ENCODE measurements at regions not wholly inside any gene's neighbourhood (a gene's known extent, or its start where the extent isn't known, plus 50 kb on each side); places are given as distances from the start of the nearest gene placed in this dataset.

DNA sequence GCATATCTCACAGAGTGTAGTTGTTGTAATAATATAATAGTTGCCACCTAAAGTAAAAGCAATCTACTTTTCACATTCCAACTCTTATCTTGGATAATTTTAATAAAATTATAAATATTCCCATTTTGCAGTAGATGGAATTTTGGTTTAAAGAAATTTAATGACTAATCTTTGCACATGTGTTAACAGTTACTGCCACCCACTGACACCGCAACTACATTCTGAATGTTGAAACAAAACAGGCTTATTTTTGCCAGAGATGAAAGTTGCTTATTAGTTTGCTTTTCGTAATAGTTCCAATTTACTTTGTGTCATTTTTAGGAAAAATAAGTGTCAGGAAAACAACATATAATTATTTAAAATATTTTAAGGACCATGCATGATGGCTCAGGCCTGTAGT lies 557.5 kb upstream of the PCDH15 start:
- Histone ChIP-seq H3K4me3 (ENCODE audit: low read depth in 1 of 2, low read length in 2 of 2) (no peak overlapping the region), H3K36me3 (ENCODE audit: control insufficient read depth in 2 of 2, insufficient read depth in 2 of 2, low read length in 1 of 2) (no peaks in the 10 kb centered on the region), H3K27me3 (ENCODE audit: control insufficient read depth in 1 of 2, insufficient read depth in 2 of 2, low read length in 2 of 2) (no peaks in the 10 kb centered on the region), H3K27ac (ENCODE audit: low read depth in 2 of 2, low read length in 1 of 2) (no peak overlapping the region), H3K9me3 (ENCODE audit: control insufficient read depth in 2 of 2, insufficient read depth in 1 of 2, low read depth in 1 of 2, low read length in 1 of 2) (no peaks in the 10 kb centered on the region), H3K4me1 (ENCODE audit: control insufficient read depth in 2 of 2, insufficient read depth in 2 of 2, low read length in 1 of 2) (no peaks in the 10 kb centered on the region)
- WGBS, 2 donors, result 88 to 89% methylated on average over 2 of the region's 2 CpGs

DNA sequence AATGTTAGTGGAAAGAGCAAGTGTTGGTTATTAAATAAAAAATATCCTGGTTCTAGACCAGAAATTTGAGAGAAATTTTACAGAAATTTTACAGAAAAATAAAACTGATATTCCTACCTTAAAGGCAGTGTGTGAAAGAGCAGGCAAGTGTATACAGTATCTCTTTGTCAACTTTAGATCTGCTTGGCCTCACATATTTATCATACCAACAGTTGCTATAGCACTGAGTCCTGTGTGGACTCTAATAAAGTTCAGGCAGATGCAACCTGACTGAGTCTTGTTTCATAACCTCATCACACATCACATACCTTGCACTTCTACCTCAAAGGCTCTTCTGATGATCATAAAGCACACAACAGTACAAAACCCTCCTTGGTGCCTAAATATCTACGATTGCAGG lies 552.4 kb upstream of the PCDH15 start:
- H3K9me3 ChIP-seq (ENCODE audit: control insufficient read depth in 2 of 2, insufficient read depth in 1 of 2, low read depth in 1 of 2, low read length in 1 of 2), result no peaks in the 10 kb centered on the region
- no peak overlapping the region for H3K27ac ChIP-seq (ENCODE audit: low read depth in 2 of 2, low read length in 1 of 2)
- H3K36me3 ChIP-seq (ENCODE audit: control insufficient read depth in 2 of 2, insufficient read depth in 2 of 2, low read length in 1 of 2), result no peaks in the 10 kb centered on the region
- H3K4me3 ChIP-seq (ENCODE audit: low read depth in 1 of 2, low read length in 2 of 2), result no peak overlapping the region
- no peaks in the 10 kb centered on the region for H3K27me3 ChIP-seq (ENCODE audit: control insufficient read depth in 1 of 2, insufficient read depth in 2 of 2, low read length in 2 of 2)
- no peaks in the 10 kb centered on the region for H3K4me1 ChIP-seq (ENCODE audit: control insufficient read depth in 2 of 2, insufficient read depth in 2 of 2, low read length in 1 of 2)
- 62 to 65% methylated on average over 1 of the region's 1 CpG for WGBS, 2 donors

DNA sequence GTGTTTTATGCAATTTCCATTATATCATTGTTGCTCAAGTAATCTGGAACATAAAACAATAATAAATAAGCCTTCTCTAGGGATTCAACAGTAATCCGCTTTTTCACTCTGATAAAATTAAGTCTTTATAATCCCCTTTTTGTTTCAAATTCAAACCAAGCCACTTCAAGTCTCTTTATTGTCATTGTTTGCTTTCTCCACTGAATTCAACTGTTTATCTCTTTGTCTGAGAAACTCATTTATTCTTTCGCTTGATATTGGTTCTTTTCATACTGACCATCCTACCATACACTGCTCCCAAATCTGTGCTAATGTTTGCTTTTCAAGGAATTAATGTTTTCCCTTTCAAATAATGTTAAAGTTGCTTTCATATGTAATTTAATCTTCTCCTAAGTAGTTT lies 550.4 kb upstream of the PCDH15 start:
- H3K9me3 ChIP-seq (ENCODE audit: control insufficient read depth in 2 of 2, insufficient read depth in 1 of 2, low read depth in 1 of 2, low read length in 1 of 2), result no peaks in the 10 kb centered on the region
- H3K27me3 ChIP-seq (ENCODE audit: control insufficient read depth in 1 of 2, insufficient read depth in 2 of 2, low read length in 2 of 2), result no peaks in the 10 kb centered on the region
- 33 to 37% methylated on average over 2 of the region's 2 CpGs for WGBS, 2 donors
- H3K27ac ChIP-seq (ENCODE audit: low read depth in 2 of 2, low read length in 1 of 2), result no peak overlapping the region
- H3K4me3 ChIP-seq (ENCODE audit: low read depth in 1 of 2, low read length in 2 of 2), result no peak overlapping the region
- H3K4me1 ChIP-seq (ENCODE audit: control insufficient read depth in 2 of 2, insufficient read depth in 2 of 2, low read length in 1 of 2), result no peaks in the 10 kb centered on the region
- H3K36me3 ChIP-seq (ENCODE audit: control insufficient read depth in 2 of 2, insufficient read depth in 2 of 2, low read length in 1 of 2), result no peaks in the 10 kb centered on the region

- Histone ChIP-seq H3K36me3 (ENCODE audit: control insufficient read depth in 2 of 2, insufficient read depth in 2 of 2, low read length in 1 of 2) (no peaks in the 10 kb centered on the region), H3K9me3 (ENCODE audit: control insufficient read depth in 2 of 2, insufficient read depth in 1 of 2, low read depth in 1 of 2, low read length in 1 of 2) (no peaks in the 10 kb centered on the region), H3K27me3 (ENCODE audit: control insufficient read depth in 1 of 2, insufficient read depth in 2 of 2, low read length in 2 of 2) (no peaks in the 10 kb centered on the region), H3K4me3 (ENCODE audit: low read depth in 1 of 2, low read length in 2 of 2) (no peak overlapping the region), H3K4me1 (ENCODE audit: control insufficient read depth in 2 of 2, insufficient read depth in 2 of 2, low read length in 1 of 2) (no peaks in the 10 kb centered on the region), H3K27ac (ENCODE audit: low read depth in 2 of 2, low read length in 1 of 2) (no peak overlapping the region)
Measured at GRCh38 chr10:55348534-55348933, 547.5 kb upstream of the PCDH15 start.

GRCh38 chr10:55330486-55330885 lies 529.5 kb upstream of the PCDH15 start:
- Histone ChIP-seq H3K9me3 (ENCODE audit: control insufficient read depth in 2 of 2, insufficient read depth in 1 of 2, low read depth in 1 of 2, low read length in 1 of 2) (peaks cover 0 to 2% of the 10 kb centered on the region in 2 donors), H3K36me3 (ENCODE audit: control insufficient read depth in 2 of 2, insufficient read depth in 2 of 2, low read length in 1 of 2) (no peaks in the 10 kb centered on the region), H3K4me1 (ENCODE audit: control insufficient read depth in 2 of 2, insufficient read depth in 2 of 2, low read length in 1 of 2) (no peaks in the 10 kb centered on the region), H3K27me3 (ENCODE audit: control insufficient read depth in 1 of 2, insufficient read depth in 2 of 2, low read length in 2 of 2) (no peaks in the 10 kb centered on the region), H3K27ac (ENCODE audit: low read depth in 2 of 2, low read length in 1 of 2) (no peak overlapping the region), H3K4me3 (ENCODE audit: low read depth in 1 of 2, low read length in 2 of 2) (no peak overlapping the region)
- 51 to 54% methylated on average over 1 of the region's 1 CpG for WGBS, 2 donors

DNA sequence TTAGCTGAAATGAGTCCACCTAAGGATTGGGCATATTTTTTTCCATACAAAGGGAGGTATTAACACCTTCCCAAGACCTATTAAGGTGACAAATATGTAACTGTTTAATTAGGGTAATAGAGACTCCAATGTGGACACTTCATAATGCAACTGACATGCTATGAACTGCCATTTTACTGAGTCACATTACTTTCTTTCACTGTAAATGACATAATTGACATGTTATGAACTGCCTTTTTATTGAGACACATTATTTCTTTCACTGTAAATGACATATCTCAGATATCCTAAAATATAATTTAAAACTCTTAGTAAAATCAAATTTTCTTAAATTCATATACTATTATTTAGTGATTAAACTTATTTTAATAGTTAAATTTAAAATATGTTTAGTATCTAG lies 528.8 kb upstream of the PCDH15 start:
- no peaks in the 10 kb centered on the region for H3K27me3 ChIP-seq (ENCODE audit: control insufficient read depth in 1 of 2, insufficient read depth in 2 of 2, low read length in 2 of 2)
- no peak overlapping the region for H3K4me3 ChIP-seq (ENCODE audit: low read depth in 1 of 2, low read length in 2 of 2)
- H3K4me1 ChIP-seq (ENCODE audit: control insufficient read depth in 2 of 2, insufficient read depth in 2 of 2, low read length in 1 of 2), result no peaks in the 10 kb centered on the region
- H3K36me3 ChIP-seq (ENCODE audit: control insufficient read depth in 2 of 2, insufficient read depth in 2 of 2, low read length in 1 of 2), result no peaks in the 10 kb centered on the region
- H3K27ac ChIP-seq (ENCODE audit: low read depth in 2 of 2, low read length in 1 of 2), result no peak overlapping the region
- H3K9me3 ChIP-seq (ENCODE audit: control insufficient read depth in 2 of 2, insufficient read depth in 1 of 2, low read depth in 1 of 2, low read length in 1 of 2), result peaks cover 0 to 2% of the 10 kb centered on the region in 2 donors

- H3K4me3 ChIP-seq (ENCODE audit: low read depth in 1 of 2, low read length in 2 of 2), result no peak overlapping the region
- no peaks in the 10 kb centered on the region for H3K36me3 ChIP-seq (ENCODE audit: control insufficient read depth in 2 of 2, insufficient read depth in 2 of 2, low read length in 1 of 2)
- no peaks in the 10 kb centered on the region for H3K27me3 ChIP-seq (ENCODE audit: control insufficient read depth in 1 of 2, insufficient read depth in 2 of 2, low read length in 2 of 2)
- H3K27ac ChIP-seq (ENCODE audit: low read depth in 2 of 2, low read length in 1 of 2), result no peak overlapping the region
- 78 to 87% methylated on average over 2 of the region's 2 CpGs for WGBS, 2 donors
- no peaks in the 10 kb centered on the region for H3K4me1 ChIP-seq (ENCODE audit: control insufficient read depth in 2 of 2, insufficient read depth in 2 of 2, low read length in 1 of 2)
- peaks cover 5 to 6% of the 10 kb centered on the region in 2 donors for H3K9me3 ChIP-seq (ENCODE audit: control insufficient read depth in 2 of 2, insufficient read depth in 1 of 2, low read depth in 1 of 2, low read length in 1 of 2)
Measured at GRCh38 chr10:55320187-55320700, 519.2 kb upstream of the PCDH15 start.

GRCh38 chr10:55311848-55312635 lies 511.0 kb upstream of the PCDH15 start:
- Histone ChIP-seq H3K27ac (ENCODE audit: low read depth in 2 of 2, low read length in 1 of 2) (no peak overlapping the region), H3K36me3 (ENCODE audit: control insufficient read depth in 2 of 2, insufficient read depth in 2 of 2, low read length in 1 of 2) (no peaks in the 10 kb centered on the region), H3K9me3 (ENCODE audit: control insufficient read depth in 2 of 2, insufficient read depth in 1 of 2, low read depth in 1 of 2, low read length in 1 of 2) (no peaks in the 10 kb centered on the region), H3K4me3 (ENCODE audit: low read depth in 1 of 2, low read length in 2 of 2) (no peak overlapping the region), H3K27me3 (ENCODE audit: control insufficient read depth in 1 of 2, insufficient read depth in 2 of 2, low read length in 2 of 2) (no peaks in the 10 kb centered on the region), H3K4me1 (ENCODE audit: control insufficient read depth in 2 of 2, insufficient read depth in 2 of 2, low read length in 1 of 2) (no peaks in the 10 kb centered on the region)
- WGBS, 2 donors, result 48 to 63% methylated on average over 4 of the region's 4 CpGs

DNA sequence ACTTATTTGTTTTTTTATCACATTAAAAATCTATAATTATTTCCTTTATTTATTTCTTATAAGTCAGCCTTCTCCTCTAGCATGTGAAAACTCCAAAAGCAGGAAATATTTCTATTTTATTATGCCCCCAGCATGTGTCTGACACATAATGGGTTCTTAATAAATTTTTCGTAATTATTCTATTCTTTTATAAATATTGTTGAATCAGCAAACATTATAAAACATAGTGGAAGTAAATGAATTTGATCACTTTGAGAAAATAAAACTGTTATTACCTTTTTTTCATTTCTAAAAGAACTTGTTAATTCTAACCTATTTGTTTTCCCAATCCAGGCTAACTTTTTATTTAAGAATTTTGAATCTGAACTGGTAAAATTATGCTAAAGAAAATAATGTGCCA lies 509.1 kb upstream of the PCDH15 start:
- no peaks in the 10 kb centered on the region for H3K4me1 ChIP-seq (ENCODE audit: control insufficient read depth in 2 of 2, insufficient read depth in 2 of 2, low read length in 1 of 2)
- H3K27me3 ChIP-seq (ENCODE audit: control insufficient read depth in 1 of 2, insufficient read depth in 2 of 2, low read length in 2 of 2), result no peaks in the 10 kb centered on the region
- H3K9me3 ChIP-seq (ENCODE audit: control insufficient read depth in 2 of 2, insufficient read depth in 1 of 2, low read depth in 1 of 2, low read length in 1 of 2), result no peaks in the 10 kb centered on the region
- no peak overlapping the region for H3K4me3 ChIP-seq (ENCODE audit: low read depth in 1 of 2, low read length in 2 of 2)
- H3K36me3 ChIP-seq (ENCODE audit: control insufficient read depth in 2 of 2, insufficient read depth in 2 of 2, low read length in 1 of 2), result no peaks in the 10 kb centered on the region
- 78 to 88% methylated on average over 1 of the region's 1 CpG for WGBS, 2 donors
- no peak overlapping the region for H3K27ac ChIP-seq (ENCODE audit: low read depth in 2 of 2, low read length in 1 of 2)

DNA sequence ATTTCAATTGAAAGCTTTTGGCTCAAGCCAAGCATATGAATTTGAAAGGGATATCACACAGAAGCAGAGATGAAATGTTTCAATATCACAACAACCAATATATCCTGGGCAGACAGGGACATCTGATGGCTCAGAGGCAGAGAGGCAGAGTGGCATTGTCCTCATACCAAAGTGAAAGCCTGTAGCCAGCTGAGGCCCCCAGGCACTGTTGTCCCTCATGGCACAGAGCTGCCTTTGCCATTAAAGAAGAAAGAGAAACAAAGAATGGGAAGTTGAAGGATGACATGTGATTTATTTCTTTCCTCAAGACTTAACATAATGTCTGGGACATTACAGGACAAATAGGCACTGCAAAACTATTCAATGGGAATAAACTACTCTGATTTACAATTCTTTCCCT lies 504.3 kb upstream of the PCDH15 start:
- no peaks in the 10 kb centered on the region for H3K9me3 ChIP-seq (ENCODE audit: control insufficient read depth in 2 of 2, insufficient read depth in 1 of 2, low read depth in 1 of 2, low read length in 1 of 2)
- no peaks in the 10 kb centered on the region for H3K27me3 ChIP-seq (ENCODE audit: control insufficient read depth in 1 of 2, insufficient read depth in 2 of 2, low read length in 2 of 2)
- no peak overlapping the region for H3K27ac ChIP-seq (ENCODE audit: low read depth in 2 of 2, low read length in 1 of 2)
- H3K4me3 ChIP-seq (ENCODE audit: low read depth in 1 of 2, low read length in 2 of 2), result no peak overlapping the region
- no peaks in the 10 kb centered on the region for H3K4me1 ChIP-seq (ENCODE audit: control insufficient read depth in 2 of 2, insufficient read depth in 2 of 2, low read length in 1 of 2)
- H3K36me3 ChIP-seq (ENCODE audit: control insufficient read depth in 2 of 2, insufficient read depth in 2 of 2, low read length in 1 of 2), result no peaks in the 10 kb centered on the region

Data from esophagus (tissue), 2 donors.